D341Med (cell line): ENCODE measurements at regions not wholly inside any gene's neighbourhood (a gene's known extent, or its start where the extent isn't known, plus 50 kb on each side); places are given as distances from the start of the nearest gene placed in this dataset.

Experiments used
- DNase-seq: peaks from one replicate; pipeline ENCODE4 v3.0.0; 2012; ENCODE audit warnings: low spot score

DNA sequence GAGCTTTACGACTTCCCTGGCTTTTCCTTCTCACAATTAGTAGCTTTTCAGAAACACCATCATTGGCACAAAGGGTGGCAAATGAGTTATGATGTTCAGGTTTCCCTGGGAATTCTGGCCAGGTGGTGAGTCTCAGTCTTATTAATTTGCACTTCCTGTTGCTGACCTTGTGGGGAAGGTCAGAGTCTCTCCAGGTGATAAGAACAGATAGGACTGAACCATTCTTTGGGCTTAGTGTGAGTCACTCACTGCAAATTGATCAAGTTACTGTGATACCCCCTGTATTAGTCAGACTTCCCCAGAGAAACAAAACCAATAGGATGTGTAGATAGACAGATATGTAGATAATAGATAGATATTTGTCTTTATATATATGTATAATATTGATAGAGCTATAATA lies 53.8 kb upstream of the RANBP3L start:
- DNase-seq: no peak

DNA sequence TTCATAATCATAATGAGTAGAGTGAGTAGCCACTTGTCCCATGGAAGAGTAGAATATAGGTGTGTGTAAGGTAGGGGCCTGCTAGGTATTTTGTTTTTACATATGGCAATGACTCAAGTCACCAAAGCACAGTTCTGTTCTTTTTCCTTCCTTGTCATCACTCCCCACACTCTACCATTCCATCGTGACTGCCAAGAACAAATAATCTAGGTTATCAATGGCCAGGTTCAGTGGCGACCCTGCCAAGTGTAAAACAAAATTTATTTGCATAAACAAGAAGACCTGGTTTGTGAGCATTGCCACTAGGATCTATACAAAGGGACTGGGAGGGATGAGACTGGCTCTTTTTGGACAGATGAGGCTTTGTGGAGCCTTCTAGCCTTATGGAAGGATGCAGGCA lies 55.2 kb upstream of the RANBP3L start:
- no peak for DNase-seq

DNA sequence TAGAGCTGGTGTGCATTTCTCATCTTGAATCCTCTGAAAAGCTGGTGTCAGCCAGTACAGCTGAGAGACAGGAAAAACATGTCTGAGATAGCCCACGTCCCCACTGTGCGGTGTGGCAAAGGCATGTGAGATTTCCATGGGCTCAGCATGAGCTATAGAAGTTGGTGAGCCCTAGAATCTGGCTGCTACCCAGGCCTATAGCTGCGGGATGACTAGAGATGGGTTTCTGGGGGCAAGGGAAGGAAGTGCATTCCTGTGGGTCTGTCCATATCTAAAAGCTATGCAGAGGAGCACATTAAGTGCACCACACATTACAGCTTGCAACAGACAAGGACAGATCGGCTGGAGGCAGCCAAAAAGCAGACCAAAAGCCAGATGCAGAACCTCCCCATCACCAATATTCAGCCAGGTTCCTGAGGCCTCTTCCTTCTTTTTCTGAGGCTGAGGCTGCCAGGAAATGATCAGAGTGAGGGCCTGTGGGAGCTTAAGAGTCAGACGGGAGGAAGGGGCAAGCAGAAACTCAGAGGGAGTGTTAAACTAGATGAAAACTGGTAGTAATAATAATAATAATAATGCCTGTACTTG lies 55.8 kb upstream of the RANBP3L start:
- no peak for DNase-seq

DNA sequence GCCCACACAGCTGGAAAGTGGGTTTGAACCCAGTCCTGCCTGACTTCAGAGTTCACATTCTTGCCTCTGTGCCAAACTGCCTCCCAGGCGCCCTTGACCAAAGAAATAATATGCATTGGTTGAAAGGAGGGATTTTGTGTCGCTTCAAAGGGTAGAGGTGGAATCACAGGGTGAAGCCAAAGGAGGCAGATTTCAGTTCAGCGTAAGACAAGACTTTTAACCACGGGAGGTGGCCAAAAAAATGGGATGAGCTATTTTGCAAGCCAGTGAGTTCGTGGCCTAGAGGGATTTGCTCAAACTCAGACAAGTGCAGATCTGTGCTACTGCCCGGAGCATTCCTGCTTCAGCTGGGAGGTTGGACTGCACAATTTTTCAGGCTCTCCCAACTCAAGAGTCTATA lies 57.6 kb upstream of the RANBP3L start:
- DNase-seq: no peak

DNA sequence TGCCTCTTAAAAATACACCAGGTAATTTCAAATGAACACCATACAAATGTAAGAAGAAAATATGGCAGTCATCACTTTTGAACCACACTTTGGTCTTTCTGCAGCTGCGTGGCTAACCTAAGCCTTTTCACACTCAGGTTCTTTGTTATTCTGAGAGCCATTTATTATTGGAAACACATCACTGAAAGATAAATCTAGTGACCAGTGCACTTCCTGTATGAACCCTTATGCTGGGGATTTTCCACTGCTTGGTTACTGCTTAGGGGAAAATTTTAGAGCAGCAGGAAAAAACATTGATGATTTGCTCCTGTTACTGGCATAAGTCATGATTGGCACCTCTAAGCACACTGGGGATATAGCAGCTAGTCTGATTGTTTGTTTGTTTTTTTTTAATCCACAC lies 58.6 kb upstream of the RANBP3L start:
- DNase-seq: no peak

DNA sequence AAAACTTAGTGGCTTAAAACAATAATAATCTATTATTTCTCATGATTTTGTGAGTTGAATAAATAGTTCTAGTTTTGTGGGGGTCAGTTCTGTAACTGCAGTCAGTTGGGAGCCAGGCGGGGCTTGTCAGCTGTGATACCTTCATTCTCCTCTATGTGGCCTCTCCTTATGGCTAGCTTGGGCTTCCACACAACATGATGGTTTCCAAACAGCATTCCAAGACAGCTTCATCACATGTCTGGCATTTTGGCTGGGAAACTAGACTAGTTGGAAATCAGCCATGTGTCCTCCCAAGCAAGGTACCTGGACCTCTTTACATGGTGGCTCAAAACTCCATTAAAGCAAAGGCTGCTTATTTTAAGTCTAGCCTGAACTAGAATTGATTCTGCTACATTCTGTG lies 61.4 kb upstream of the RANBP3L start:
- DNase-seq: no peak

DNA sequence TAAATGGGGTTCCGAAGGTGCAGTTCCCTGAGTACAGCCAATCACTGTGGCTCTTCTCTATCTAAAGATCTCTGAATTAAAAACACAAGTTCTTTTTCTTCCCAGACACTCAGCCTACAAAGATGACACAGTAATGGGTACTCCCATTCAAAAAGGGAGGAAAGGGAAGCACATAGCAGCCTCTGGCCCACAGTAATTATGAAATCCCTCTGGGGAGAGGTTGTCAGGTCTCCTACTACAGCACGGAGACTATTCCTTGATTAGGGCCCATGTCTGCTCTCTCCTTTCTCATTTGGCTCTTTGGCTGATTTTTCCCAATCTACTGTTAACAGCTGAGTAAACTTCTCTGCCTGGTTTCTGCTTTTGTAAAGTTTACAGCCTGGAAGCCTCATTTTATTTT lies 62.0 kb upstream of the RANBP3L start:
- no peak for DNase-seq

DNA sequence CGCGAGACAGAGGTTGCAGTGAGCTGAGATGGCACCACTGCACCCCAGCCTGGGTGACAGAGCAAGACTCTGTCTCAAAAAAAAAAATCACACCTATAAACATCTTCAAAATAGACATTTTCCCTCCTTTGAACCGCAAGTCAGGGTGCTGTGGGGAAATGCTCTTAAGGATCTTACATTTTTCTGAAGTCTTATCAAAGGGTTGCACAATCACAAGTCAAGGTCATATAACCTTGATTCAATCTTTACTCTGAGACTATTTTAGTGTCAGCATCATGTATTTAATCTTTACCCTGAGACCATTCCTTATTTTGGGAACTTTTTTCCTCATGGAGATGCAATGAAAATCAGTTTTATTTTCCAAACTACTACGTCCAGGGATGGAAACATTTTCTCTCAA lies 62.8 kb upstream of the RANBP3L start:
- no peak for DNase-seq

DNA sequence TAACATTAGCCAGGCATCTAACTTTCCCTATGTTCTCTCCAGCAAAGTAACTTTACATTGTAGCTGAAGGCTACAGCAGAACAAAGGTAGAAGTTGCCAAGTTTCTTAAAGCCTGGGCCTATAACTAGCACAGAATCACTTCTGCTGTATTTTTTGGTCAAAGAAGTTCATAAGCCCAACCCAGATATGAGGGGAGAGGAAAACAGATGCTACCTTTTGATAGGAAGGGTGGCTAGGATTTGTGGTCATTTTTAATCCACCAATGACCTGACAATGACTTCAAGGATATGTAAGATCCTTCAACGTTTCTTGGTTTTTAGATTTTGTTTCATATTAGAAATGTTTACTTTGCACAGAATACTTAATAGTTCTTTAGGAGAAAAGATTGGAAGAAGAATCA lies 64.2 kb upstream of the RANBP3L start:
- no peak for DNase-seq

DNA sequence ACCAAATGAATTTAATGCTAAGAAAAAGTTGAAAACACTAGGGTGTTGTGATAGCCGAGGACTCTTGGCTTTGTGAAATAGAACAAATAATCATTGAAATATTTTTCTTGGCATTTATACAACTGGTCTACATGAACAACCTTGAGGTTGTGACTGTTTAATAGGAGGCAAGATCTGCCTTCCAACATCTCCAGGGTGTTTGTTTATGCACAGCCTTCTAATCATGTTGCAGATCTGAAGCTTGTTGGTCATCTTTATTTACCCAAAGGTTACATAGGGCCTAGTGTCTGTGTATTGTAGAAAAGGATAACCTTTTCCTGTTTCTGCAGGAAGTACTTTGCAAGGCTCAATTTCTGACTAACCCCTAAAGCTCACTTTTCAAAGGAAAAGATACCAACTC lies 65.2 kb upstream of the RANBP3L start:
- DNase-seq: no peak

DNA sequence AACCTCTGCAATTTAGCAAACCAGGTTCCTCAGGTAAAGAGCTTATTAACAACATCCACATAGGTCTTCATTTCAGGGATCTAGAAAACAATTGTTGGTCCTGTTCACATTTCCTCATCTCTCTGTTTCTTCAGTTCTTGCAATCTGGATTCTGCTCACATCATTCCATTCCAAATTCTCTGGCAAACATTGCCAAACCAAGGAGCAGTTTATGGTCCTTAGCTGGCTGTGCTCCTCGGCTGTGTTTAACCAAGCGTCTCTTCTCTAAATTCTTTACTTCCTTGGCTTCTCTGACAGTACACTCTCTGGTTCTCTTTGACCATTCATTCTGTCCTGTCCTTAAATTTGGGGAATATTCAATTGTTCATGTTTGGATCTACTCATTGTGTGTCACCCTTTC lies 65.8 kb upstream of the RANBP3L start:
- DNase-seq: no peak

DNA sequence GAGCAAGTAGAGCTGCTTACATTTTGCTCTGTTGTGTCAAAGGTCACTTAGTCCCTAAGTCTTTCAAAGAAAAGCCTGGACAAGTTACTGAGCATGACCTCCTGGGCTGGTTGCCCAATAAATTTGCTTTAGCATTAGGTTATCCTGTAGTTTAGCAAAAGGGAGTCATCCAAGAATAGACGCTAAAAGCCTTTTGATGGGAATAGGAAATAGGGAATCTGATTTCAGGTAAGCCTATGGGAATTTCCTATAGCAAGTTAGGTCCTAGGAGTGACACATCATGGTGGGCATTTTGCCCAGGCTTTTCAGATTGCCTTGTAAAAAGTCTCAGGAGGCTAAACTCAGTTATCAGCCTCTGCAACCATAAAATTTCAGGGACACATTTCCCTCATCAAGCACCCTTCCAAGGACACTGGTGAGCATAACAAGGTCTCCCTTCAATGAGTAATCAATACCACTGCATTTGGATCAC lies 67.6 kb upstream of the RANBP3L start:
- no peak for DNase-seq

DNA sequence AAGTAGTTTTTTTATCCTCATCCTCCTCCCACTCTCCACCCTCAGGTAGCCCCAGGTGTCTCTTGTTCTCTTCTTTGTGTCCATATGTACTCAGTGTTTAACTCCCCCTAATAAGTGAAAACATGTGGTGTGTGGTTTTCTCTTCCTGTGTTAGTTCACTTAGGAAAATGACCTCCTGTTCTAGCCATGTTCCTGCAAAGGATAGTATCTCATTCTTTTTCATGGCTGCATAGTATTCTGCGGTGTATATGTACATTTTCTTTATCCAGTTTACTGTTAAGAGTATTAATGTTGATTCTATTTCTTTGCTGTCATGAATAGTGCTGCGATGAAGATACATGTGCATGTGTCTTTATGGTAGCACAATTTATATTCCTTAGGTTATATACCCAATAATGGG lies 68.4 kb upstream of the RANBP3L start:
- no peak for DNase-seq

DNA sequence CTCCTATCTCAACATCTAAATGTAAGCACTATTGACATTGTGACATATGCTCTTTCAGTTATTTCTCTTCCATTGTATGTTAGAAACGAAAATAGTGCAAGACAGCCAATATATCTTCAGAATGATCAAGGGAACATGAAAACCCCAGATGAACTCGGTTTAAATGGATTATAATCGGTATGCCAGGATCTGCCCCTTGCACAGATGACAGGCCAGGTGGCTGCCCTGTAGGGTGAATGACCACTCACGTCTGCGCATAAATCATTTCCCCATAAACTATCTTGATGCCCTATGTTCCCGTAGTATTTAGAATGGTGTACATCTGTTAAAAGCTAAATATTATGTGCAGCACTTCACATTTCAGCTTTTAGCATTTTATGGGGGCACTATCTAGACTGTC lies 69.7 kb upstream of the RANBP3L start:
- DNase-seq: no peak

DNA sequence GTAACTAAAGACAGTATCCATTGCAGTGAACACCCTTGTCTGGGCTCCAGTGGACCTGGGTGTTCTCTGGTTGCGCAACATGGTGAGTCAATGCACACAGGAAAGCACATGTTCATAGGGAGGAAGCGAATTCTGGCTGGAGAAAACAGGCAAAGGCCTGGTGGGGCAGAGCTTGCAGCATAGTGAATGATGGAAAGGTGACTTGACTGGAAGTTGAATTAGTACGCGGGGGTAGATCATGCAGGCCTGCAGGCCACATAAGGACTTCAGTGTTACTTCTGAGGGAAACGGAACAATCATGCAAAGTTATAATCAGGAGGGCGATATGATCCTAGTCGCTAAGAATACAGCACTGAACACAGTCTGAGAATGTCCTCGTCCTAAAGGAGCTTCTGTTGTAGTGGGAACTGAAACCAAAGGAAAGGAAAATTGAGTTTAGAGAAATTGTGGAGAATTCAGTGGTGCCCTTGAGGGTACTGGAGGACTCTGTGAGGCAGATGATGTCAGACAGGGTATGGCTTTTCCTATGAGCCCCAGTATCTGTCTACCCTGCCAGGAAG lies 71.9 kb upstream of the RANBP3L start:
- DNase-seq: no peak

DNA sequence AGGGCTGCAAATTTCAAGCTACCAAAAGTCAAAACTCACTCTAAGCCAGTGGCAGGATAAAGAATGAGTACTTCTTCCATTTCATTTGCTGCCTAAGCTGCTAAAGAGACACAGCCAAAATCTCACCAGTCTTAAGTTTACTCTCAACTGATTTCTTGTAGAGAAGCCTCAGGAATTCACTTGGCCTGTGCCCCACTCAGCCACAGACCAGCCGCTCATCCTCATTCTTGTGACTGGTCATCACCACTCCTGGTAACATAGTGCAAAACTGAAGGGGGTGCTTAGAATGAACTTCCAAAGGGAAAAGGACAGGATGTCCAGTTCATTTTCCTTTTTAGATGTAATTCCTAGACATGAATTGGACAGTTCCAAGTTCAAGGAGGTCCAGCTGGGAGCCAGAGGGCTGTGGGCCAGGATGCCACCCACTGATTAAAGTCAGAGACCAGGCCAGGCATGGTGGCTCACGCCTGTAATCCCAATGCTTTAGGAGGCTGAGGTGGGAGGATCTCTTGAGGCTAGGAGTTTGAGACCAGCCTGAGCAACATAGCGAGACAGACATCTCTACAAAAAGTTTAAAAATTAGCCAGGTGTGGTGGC lies 72.7 kb upstream of the RANBP3L start:
- no peak for DNase-seq

DNA sequence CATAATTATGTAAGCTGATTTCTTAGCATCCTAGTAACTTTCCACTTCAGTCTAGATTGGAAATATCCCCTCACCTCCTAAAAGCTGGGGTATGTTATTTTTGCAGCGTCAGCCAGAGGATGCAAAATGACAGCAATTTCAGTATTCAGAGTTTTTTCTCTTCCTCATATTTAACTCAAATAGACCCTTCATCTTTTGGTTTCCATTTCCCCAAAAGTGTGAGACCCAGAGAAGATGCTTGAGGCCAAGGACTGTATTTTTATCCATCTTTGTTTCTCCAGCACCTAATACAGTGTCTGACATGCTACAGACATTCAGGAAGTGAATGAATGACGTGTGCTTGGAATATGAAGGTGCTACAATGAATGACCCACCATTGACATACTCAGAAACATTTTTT lies 75.5 kb upstream of the RANBP3L start:
- DNase-seq: no peak

DNA sequence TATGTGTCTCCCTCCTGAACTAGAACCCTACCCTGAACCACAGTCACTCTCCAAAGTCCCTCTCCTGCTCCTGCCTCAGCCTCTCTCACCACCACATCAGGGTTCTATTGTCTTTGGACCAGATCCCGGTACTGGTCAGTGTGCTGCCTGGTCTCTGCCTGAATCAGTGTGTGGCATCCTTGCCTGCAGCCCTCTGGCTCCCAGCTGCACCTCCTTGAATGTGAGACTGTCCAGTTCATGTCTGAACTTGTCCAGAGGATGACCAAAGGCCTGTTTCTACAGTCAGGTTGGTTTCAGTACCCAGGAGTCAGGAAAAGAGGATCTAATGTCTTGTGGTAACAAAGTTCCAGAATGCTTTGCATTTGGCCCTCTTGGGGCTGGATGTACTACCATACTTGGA lies 76.8 kb upstream of the RANBP3L start:
- DNase-seq: no peak

DNA sequence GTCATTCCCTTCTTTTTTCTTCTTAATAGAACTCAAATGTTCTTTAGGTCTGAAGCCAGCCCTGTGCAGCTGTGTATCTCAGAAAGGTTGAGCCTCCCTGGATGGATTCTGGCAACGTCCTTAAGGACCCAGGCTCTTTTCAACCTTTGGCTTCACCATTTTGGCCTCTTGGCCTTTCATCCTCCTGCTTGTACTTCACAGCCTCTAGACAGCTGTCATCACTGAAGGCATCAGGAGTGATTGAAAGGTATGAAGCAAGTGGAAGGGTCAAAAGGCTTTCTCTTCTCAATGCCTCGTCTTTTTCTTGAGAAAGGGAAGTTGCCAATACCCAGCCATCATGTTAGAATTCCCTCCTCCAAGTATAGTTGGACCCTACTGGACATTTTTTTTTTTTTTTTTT lies 81.2 kb upstream of the RANBP3L start:
- no peak for DNase-seq

DNA sequence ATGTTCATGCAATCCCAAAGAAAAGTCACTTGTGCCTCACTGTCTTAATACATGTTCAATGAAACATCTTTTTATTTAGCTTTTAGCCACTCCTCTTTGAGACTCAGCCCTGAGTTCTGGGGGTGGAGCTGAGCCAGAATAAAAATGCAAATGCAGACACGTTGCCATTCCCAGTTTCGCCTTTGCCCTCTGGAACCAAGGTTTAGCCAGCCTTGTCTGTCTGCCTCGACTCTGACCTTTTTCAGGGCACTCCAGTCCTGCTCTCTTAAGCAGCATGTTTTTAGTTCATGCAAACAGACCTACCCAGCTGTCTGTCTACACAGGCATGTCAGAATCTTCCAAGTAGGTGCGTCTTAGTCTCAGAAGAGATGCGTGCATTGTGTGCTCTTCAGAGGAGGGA lies 82.2 kb upstream of the RANBP3L start:
- DNase-seq: no peak

DNA sequence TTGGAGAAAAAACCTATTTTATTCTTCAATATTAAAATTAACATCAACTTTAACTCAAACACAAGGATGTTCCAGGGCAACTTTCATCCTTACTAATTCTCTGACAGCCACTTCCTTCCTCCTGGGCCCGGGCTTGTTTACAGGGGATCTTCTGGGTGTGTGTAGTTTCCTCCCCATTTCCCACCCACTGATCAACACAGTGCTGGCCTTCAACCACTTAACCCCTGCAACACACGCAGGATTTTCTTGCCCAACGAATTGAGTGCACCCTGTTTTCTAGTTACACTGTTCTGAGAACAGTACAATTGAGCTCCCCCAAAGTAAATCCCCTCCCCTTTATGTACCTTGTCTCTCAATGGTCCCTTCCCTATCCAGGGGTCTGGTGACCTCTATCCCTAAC lies 83.1 kb upstream of the RANBP3L start:
- no peak for DNase-seq

DNA sequence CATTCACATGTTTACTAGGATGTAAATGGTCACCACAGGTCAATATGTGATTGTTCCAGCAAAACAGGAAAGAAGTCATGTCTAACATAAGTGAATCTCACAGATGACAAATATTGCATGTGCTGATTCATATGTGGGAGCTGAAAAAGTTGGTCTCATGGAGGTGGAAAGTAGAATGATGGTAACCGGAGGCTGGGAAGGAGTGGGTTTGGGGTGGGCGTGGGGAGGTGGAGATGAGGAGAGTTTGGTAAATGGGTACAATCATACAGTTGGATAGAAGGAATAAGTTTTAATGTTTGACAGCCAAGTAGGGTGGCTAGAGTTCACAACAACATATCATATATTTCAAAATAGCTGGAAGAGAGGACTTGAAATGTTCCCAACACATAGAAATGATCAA lies 83.8 kb upstream of the RANBP3L start:
- no peak for DNase-seq

DNA sequence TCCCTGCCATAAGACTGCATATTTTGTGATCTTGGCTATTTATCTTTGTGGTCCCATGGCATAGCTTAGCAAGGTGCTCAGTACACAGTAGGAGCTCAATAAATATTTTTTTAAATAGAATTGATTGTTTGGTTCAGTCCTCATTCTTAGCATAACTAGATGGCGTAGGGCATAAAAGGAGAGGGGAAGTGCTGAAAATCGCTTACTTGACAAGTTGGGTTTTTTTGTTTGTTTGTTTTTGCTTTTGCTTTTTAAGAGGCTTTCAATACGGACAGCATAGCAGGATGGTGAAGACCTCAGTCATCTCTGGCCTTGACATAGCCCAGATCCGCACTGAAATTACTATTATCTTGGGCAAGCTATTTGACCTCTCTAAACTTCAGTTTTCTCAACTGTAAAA lies 86.6 kb upstream of the RANBP3L start:
- DNase-seq: no peak

DNA sequence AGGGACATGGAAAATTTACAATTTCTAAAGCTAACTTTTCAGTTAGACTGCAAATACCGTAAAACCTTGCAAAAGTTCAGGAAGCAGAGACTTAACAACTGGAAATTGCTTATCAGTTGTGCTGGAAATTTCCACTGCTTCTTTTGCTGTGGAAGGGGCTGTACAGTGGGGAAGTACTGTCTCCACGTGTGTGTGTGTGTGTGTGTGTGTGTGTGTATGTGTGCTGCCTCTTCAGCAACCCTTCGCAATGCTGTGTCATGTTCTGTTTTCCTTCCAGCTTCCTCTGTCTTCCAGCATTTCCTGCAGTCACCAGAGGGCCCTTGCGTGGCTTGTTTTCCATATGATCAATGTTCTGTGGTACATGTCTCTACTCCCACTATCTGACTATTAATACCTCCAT lies 87.5 kb upstream of the RANBP3L start:
- DNase-seq: no peak
